Mucosa of stomach (tissue), 1 donor: ENCODE measurements at regions not wholly inside any gene's neighbourhood (a gene's known extent, or its start where the extent isn't known, plus 50 kb on each side); places are given as distances from the start of the nearest gene placed in this dataset.

Experiments
- H3K27me3 ChIP-seq: one replicate; pipeline ENCODE4 v1.7.0; 2013; ENCODE audit warnings: mild to moderate bottlenecking, low read length; ENCODE audit not compliant: control insufficient read depth, insufficient read depth
- H3K36me3 ChIP-seq: one replicate; pipeline ENCODE4 v1.7.0; 2013; ENCODE audit warnings: low read length; ENCODE audit not compliant: control insufficient read depth, insufficient read depth
- H3K4me1 ChIP-seq: one replicate; pipeline ENCODE4 v1.7.0; 2013; ENCODE audit warnings: mild to moderate bottlenecking, low read length; ENCODE audit not compliant: control insufficient read depth, insufficient read depth
- H3K4me3 ChIP-seq: one replicate; pipeline ENCODE4 v1.7.0; 2013; ENCODE audit warnings: low read length
- H3K9ac ChIP-seq: one replicate; pipeline ENCODE4 v1.7.0; 2013; ENCODE audit warnings: mild to moderate bottlenecking, low read length, moderate library complexity
- H3K9me3 ChIP-seq: one replicate; pipeline ENCODE4 v1.7.0; 2013; ENCODE audit warnings: mild to moderate bottlenecking, low read length, moderate library complexity; ENCODE audit not compliant: control insufficient read depth
- donor health status: Pancreatic carcinoma.

DNA sequence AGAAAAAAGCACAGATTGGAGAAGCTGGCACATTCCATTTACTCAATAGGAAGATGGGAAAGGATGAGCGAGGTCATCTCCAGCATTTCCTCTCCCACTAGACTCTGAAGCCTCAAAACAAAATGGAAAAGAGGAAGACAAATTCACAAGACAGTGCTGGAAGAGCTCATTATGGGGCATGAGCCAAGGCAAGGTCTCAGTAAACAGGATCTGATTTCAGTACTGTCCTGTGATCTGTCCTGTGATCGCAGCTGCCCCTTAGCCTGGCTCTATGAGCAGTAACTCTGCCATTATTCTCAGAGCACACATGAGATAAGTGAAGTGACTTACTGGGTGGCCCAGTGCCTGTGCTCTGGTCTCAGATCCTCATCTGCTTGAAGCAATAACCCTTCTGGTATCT, 68.1 kb upstream of the SLC4A11 start:
- no peak overlapping the region for H3K9ac ChIP-seq
- no peaks in the 10 kb centered on the region for H3K9me3 ChIP-seq
- no peaks in the 10 kb centered on the region for H3K36me3 ChIP-seq

DNA sequence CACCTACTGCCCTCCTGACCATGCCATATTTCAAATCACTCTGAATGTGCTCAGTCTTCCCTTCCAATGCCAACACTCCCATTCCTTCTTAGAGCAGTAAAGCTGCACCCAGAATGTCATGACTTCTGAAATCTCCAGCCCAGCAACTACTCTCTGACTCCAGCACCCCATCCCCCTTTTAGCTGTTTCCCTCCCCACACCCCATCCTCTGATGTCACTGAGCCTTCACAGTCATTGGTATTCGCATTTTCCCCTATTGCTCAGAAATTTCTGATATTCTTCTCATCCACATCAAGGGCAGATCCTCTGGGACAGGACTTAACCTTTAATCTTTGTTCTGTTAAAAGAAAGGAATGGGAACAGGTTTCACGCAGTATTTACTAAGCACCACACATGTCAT, 67.1 kb upstream of the SLC4A11 start:
- no peaks in the 10 kb centered on the region for H3K27me3 ChIP-seq
- H3K36me3 ChIP-seq: no peaks in the 10 kb centered on the region
- H3K4me1 ChIP-seq: no peaks in the 10 kb centered on the region
- no peak overlapping the region for H3K9ac ChIP-seq
- H3K9me3 ChIP-seq: no peaks in the 10 kb centered on the region
- no peak overlapping the region for H3K4me3 ChIP-seq

More for the DNA sequence above, 68.1 kb upstream of the SLC4A11 start:
- Histone ChIP-seq H3K4me3 (no peak overlapping the region), H3K27me3 (no peaks in the 10 kb centered on the region), H3K4me1 (no peaks in the 10 kb centered on the region)

DNA sequence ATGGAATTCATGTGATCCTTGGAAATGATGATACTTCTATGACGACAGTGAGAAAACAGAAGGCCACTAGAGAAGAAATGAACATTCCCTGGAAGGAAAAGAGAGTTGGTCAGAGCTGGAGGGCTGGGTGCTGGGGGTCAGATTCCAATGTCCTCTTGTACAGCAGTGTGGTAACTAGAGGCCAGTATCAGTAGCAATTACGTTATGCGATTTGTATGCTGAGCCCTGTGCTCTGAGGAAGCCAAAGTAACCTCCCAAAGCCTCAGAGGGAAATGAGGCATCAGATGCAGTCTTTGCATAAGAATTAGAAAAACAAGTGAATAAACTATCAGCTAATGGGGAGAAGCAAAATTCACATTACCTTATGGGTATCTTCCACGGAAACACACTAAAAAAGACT, 65.5 kb upstream of the SLC4A11 start:
- Histone ChIP-seq H3K9ac (no peak overlapping the region), H3K27me3 (no peaks in the 10 kb centered on the region), H3K4me3 (no peak overlapping the region), H3K4me1 (no peaks in the 10 kb centered on the region), H3K36me3 (no peaks in the 10 kb centered on the region), H3K9me3 (no peaks in the 10 kb centered on the region)

DNA sequence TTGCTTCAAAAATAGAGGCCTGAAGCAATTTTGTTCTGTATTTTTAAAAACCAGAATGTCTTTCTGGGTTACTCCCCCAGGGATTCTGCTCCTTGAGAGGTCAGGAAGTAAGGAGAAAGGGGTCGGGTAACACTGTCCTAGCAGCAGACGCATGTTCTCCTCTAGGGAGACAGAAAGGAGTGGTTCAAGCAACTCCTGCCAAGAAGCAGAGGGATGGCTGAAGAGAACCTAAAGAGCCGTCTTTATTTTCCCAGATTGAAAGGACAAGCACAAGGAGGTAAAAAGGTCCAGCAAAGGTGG, 58.0 kb upstream of the SLC4A11 start:
- Histone ChIP-seq H3K4me1 (no peaks in the 10 kb centered on the region), H3K9me3 (no peaks in the 10 kb centered on the region), H3K9ac (no peak overlapping the region), H3K4me3 (no peak overlapping the region), H3K27me3 (no peaks in the 10 kb centered on the region), H3K36me3 (no peaks in the 10 kb centered on the region)

DNA sequence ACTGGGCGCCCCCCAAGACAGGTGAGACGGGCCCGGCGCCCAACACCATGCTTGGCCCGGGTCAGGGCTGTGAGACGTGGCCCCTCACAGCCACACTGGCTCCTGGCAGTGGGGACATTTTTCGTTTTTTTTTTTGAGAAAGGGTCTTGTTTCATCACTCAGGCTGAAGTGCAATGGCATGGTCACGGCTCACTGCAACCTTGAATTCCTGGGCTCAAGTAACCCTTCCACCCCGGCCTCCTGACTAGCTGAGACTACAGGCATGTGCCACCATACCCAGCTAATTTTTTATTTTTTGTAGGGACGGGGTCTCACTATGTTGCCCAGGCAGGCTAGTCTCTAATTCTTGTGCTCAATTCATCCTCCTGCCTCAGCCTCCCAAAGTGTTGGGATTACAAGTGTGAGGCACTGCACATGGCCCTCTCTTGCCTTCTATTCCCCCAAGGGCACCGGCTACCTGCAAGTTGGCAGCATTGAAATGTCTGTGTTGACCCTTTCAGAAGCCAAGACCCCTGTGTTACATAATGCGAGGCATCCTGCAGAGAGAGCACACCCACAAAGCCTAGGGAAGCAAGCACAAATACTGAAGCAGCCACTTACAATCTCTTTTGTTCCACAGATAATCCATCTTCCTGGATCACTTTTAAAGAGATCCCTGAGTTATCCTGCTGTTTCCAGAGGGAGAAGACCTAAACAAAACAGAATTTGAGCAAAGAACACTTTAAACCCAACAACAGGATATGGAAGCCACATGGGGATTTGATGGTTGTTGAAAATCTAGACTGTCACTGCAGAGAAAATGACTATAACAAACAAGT, 57.5 kb upstream of the SLC4A11 start:
- H3K36me3 ChIP-seq: no peaks in the 10 kb centered on the region
- H3K9ac ChIP-seq: no peak overlapping the region
- H3K4me3 ChIP-seq: no peak overlapping the region
- no peaks in the 10 kb centered on the region for H3K4me1 ChIP-seq
- no peaks in the 10 kb centered on the region for H3K27me3 ChIP-seq
- H3K9me3 ChIP-seq: no peaks in the 10 kb centered on the region
